ENCODE measurements at regions not wholly inside any gene's neighbourhood (a gene's known extent, or its start where the extent isn't known, plus 50 kb on each side); places are given as distances from the start of the nearest gene placed in this dataset.
"Not testable (repeated sequence)": the region's sequence is repeated elsewhere in the genome, so short reads cannot be mapped to it uniquely, and the experiment has no call there.

- no peak for DNase-seq
These were observed 117.0 kb downstream of the KCNRG start for GRCh38 chr13:50131920-50132903.

DNA sequence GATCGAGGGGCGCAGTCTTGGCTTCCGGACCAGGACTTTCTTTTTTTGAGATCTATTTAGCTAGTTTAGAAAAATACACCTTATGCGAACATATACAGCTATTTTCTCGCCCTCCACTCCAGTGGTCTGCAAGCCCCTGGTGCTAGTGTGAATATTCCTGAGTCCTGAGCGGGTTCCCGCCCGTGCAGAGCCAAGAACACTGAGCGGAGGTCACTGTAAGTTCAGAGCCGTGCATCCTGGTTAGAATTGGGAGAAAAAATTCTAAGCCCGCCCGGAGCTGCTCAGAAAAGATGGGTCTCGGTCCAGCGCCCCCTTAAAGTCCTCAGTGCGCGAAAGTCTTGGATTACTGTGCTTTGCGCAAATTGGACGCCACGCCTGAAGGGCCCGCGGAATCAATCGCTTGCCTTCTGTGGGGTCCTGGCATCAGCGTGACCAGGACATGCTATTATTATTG lies 117.7 kb downstream of the KCNRG start:
- no peak for DNase-seq

DNA sequence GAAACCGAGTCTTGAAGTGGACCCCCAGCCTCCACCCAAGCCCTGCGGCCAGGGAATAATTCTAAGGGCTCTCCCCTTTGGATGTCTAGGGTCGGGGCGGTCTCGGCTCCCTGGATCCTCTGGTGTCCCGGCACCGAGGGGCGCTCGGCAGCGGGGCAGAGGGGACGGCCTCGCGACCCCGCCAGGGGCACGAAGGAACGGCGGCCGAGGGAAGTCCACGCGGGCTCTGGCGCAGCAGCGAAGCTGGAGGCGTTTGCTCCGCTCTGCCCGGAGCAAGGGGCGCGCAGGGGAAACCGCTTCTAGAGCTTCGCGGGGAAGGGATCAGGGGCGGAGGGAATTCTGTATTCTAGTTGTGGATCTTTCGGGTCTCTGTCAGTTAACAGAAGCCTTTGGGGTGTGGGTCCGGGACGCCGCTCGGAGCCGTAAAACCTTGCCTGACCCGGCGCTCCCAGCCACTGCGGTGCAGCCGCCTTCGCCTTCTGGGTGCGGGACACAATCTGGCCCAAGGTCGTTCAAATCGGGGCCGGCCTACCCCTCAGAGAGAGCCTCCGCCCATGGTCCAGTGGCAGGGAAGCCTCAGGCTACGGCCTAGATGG lies 118.2 kb downstream of the KCNRG start:
- DNase-seq, result no peak

- no peak for DNase-seq
These were observed 121.0 kb downstream of the KCNRG start for GRCh38 chr13:50136226-50136625.

GRCh38 chr13:50136678-50137077 lies 121.4 kb downstream of the KCNRG start:
- DNase-seq, result no peak

DNA sequence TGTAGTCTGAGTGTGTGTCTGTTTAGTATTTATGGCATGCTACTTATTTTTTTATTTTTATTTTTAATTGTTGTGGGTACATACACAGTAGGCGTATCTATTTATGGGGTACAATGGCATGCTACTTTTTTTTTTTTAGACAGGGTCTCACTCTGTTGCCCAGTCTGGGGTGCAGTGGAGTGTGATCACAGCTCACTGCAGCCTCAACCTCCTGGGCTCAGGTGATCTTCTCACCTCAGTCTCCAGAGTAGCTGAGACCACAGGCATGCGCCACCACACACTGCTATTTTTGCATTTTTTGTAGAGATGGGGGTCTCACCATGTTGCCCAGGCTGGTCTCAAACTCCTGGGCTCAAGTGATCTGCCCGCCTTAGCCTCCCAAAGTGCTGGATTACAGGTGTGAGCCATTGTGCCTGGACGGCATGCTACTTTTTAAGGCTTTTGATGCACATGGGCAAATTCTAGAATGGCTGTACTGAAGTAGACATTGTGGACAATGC lies 124.2 kb downstream of the KCNRG start:
- DNase-seq, result not testable (repeated sequence)

DNA sequence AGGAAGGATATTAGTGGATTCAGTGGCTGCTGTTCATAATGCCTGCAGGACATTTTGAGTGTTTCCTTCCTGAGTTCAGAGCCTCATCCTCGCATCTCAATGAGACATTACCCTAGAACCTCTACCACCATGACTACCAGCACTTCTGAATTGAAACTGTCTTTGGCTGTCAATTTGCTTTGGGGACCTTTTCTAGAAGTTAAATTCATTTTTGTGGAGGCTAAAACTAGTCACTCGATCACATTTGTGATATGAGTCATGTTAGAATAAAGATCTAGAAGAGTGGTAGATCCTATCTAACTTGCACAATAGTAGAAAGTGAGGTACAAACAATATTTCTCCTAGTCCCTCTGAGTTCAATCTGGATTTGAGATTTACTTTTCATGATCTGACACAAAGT lies 124.9 kb downstream of the KCNRG start:
- no peak for DNase-seq

GRCh38 chr13:50140581-50141374 lies 125.5 kb downstream of the KCNRG start:
- no peak for DNase-seq

GRCh38 chr13:50141375-50141975 lies 126.2 kb downstream of the KCNRG start:
- no peak for DNase-seq

DNA sequence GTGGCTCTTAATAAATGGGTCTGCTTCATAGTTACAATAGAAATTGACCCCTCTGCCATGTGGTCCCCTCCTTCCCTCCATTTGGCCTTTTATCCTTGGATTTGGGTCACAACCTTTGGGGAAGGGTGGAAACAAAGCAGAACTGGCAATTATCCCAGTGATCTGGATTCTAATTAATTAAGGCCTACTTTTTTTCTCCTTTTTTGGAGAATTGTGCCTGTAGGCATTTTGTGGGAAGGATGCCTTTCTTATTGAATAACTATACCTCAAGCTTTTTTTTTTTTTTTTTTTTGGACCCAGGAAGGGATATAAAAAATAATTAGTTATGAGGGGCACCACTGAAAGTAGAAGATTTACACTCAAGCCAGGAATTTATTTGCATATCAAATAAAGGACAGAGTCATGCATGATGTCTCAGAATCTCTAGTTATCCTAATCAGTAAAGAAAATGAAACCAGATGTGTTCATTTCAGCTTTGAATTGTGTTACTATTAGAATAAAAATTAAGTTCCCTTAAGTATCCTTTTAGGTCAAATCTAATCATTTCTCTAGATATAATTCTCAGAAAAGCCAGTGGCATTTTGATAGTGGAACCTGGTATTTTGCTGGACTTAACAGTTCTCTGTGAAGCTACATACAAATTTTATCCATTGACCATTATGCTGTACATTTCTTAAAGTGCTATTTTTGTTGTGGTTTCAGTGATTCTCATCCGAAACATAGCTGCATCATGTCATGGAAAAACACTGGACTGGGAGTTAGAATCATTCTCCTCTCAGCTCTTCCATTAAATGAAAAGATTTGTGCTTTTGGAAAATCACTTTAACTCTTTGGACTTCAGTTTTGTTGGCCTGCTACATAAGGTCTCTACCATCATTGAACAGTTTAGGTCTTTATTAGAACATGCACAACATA lies 129.3 kb downstream of the KCNRG start:
- no peak for DNase-seq

DNA sequence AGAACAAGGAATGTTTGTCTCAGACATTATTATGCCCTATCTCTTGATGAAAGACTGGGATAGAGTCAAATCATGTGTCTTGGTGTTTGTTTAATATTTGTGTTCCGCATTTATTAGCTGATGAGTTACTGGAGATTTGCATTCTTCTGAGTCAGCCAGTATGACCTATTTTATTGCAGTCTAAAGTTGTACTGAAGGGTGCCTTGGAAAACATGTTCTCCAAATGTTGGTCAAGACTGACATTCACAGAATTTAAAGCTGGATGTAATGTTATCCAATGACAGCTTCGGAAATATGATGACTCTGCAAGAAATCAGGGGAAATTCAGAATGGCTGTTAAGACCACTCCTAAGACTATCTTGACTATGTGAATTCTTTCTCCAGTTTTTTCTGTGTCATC lies 134.0 kb downstream of the KCNRG start:
- DNase-seq, result no peak

DNA sequence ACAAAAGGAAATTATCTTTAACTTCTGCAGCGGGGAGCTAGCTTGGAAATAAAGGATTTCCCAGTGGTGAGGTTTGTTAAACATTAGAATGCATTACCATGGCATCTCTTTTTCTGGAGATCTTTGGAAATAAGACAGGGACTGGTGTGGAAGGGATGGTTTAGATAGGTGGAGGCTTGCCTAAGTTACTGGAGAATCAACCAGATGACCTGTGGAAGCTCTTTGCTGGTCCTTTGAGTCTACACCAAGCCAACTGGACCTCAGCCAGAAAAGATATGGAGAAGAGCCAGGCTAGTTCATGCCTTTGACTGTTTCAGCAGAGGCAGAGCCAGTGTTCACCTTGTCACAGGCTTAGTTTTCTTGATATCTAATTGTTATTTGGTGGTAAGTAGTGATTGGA lies 134.7 kb downstream of the KCNRG start:
- DNase-seq, result no peak

GRCh38 chr13:50152224-50152623 lies 137.0 kb downstream of the KCNRG start:
- DNase-seq, result no peak

DNA sequence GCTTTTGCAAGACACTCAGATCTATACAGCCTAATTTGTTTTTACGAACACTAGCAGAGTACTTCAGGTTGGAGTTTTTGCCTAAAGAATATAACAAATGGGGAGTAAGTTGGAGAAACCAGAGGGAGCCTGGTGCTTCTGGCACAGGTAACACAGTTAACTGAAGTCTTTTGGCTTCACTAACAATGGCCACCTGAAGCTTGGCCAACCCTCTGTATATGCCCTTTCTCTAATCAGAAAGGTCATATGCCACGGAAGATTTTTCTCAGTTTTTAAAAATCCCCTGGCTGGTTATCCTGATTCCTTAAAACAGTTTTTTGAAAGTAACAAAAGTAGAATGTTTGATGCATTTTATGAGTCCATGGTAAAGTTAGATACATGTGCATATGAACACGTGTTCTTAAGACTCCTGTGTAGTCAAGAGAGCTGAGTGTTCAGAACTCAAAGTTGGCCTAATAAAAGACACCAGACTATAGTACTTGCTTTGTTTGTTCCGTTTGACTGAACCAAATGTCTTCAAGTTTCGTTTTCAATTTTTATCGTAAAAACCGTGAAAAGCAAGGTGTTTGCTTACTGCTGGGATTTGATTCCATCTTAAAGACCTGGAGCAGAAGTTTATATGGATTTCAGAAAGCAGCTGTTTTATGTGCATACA lies 137.5 kb downstream of the KCNRG start:
- no peak for DNase-seq

DNA sequence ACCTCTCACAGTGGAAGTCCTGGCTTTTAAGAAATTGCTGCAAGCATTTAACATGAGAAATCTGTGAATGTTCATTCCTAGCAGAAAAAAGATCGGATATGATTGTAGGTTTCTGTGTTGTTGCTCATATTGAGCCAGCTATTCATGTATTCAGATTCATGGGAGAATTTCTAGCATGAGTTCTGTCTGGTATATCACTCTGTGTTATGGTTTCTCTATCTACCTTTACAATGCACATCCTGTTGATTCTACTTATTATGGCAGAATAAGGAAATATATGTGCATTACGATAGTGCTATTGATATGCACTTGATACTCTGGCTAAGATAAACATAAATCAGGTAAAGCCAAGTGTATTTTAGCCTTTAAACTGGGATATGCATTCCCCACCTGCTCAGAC lies 138.2 kb downstream of the KCNRG start:
- no peak for DNase-seq

GRCh38 chr13:50153876-50154275 lies 138.6 kb downstream of the KCNRG start:
- DNase-seq, result no peak

DNA sequence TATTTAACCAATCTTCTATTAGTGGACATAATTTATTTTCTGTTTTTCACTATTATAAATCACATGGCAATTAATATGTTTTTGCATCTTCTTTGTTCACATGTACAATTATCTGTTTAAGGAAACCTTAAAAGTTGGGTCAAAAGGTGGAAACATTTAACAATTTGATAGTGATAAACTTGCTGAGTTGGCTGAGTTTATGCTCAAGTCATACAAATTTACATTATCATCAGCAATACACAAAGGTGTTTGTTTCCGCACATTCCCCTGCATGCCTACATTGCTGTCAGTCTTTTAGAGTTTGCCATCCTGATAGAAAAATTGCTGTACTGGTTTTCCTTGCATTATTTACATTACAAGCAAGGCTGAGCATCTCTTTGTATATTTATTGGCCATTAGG lies 139.5 kb downstream of the KCNRG start:
- no peak for DNase-seq

DNA sequence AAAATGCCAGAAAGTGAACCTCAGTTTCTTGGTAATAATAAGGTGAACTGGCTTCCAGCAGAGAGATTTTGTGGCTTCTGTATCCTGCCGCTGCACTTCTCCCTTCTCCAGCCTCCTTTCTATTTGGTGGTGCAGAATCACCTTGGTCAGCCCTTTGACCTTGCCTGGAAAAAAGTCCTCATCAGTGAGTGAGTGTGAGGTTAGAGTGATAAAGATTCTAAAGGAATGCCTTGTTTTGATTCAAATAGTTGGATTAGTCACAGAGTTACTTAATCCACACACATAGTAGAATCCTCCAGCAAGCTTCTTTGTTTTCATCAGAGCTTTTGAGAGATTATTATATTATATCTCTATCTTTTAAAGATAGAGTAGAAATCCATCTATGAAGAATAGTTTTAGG lies 140.9 kb downstream of the KCNRG start:
- DNase-seq, result peak; percentile 69

DNA sequence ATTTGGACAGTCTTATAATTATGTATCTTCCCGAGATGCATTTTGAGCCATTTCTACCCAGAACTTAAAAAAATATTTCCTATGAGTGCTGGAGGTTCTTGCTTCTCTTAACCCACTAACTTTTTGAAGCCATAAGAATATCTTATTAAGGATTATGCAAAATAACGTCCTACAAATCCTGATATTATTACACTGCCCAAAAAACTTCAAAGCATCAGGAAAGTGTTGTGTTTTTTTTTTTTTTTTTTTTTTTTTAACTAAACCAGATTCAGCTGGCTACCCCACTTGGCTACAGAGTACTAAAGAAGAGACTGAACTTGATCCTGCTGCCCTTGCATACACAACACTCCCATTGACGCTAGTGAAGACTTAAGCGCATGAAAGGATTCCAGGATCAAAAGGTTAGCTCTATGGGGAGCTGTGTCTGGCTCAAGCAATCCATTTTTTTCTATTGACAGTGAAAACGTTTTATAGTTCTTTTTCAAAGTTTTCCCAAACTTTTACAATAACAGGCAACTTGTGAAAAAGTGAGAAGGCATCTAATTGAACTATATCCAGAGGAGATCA lies 141.4 kb downstream of the KCNRG start:
- no peak for DNase-seq

DNA sequence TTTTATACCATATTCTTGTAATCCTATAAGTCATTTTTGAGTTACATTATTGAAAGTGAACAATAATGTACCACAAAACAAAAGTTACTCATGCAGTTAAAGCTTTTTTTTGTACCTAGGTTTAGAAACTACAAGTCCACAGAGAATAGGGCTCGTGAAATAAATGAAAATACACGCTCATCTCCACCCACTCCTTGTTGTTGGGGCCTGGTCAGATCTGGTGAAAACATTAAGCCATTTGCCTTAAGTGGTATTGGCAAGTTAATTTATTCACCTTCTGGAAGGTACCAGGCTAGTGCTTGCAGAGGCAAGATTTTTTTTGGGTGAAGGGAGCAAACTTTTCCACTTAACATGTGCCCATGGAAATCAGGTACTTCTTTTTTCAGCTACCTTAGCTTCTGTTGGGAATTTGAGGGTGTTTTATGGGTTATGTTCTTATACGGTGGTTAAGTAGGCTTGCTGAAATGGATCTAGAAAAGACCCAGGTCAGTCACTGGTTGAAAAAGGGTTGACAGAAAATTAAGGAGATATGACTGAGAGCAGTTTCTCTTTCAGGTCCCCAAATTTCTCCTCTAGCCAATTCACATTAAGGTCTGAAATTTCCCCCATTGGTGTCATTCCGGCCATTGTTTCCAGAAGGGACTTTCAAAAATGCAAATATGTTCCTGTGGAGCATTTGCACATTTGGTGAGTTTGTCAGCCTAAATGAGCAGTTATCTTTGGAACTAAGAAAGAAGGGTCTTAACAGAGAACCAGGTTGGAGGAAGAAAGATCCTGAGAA lies 143.3 kb downstream of the KCNRG start:
- no peak for DNase-seq

Data from HCEC 1CT (cell line).